HEK293 (cell line): ENCODE measurements at regions not wholly inside any gene's neighbourhood (a gene's known extent, or its start where the extent isn't known, plus 50 kb on each side); places are given as distances from the start of the nearest gene placed in this dataset.

Experiments
- CTCF ChIP-seq: fragments of 450-650 bp; formaldehyde crosslinking; IDR thresholded peaks from 2 replicates; pipeline ENCODE4 v1.5.1; 2016; ENCODE audit warnings: missing biosample characterization, missing genetic modification characterization
- YY1 ChIP-seq: fragments of 450-650 bp; formaldehyde crosslinking; IDR thresholded peaks from 2 replicates; pipeline ENCODE4 v1.5.1; 2018; ENCODE audit warnings: missing biosample characterization, missing genetic modification characterization
- ZBTB48 ChIP-seq: fragments of 450-650 bp; formaldehyde crosslinking; IDR thresholded peaks from 2 replicates; pipeline ENCODE4 v1.5.1; 2016; ENCODE audit warnings: missing biosample characterization, missing genetic modification characterization
- ZBTB7A ChIP-seq: fragments of 450-650 bp; formaldehyde crosslinking; IDR thresholded peaks from 2 replicates; pipeline ENCODE4 v1.5.1; 2016; ENCODE audit warnings: low read depth, missing biosample characterization, missing genetic modification characterization
- ZNF23 ChIP-seq: fragments of 450-650 bp; formaldehyde crosslinking; IDR thresholded peaks from 2 replicates; pipeline ENCODE4 v1.5.1; 2016; ENCODE audit warnings: missing biosample characterization, missing genetic modification characterization, borderline replicate concordance
- ZNF292 ChIP-seq: fragments of 450-650 bp; formaldehyde crosslinking; IDR thresholded peaks from 2 replicates; pipeline ENCODE4 v1.5.1; 2016; ENCODE audit warnings: low read depth, missing biosample characterization, missing genetic modification characterization, borderline replicate concordance
- ZNF362 ChIP-seq: fragments of 450-650 bp; formaldehyde crosslinking; IDR thresholded peaks from 2 replicates; pipeline ENCODE4 v1.5.1; 2016; ENCODE audit warnings: missing biosample characterization, missing genetic modification characterization
- ZNF561 ChIP-seq: fragments of 450-650 bp; IDR thresholded peaks from 2 replicates; pipeline ENCODE4 v1.5.1; 2018; ENCODE audit warnings: missing biosample characterization, missing genetic modification characterization, borderline replicate concordance
- ZNF629 ChIP-seq: fragments of 450-650 bp; formaldehyde crosslinking; IDR thresholded peaks from 2 replicates; pipeline ENCODE4 v1.5.1; 2017; ENCODE audit warnings: missing biosample characterization, missing genetic modification characterization
- TF ChIP-seq, protein P1 (sequence below): fragments of 450-650 bp; formaldehyde crosslinking; IDR thresholded peaks from 2 replicates; pipeline ENCODE4 v1.5.1; 2017; ENCODE audit warnings: missing biosample characterization, missing genetic modification characterization

- TF ChIP-seq CTCF (tag by site-specific recombination) (no peak), ZNF362 (tag by site-specific recombination) (no peak), ZNF561 (tag by site-specific recombination) (no peak), YY1 (no peak), ZBTB48 (no peak), ZNF292 (tag by site-specific recombination) (no peak), ZNF23 (tag by site-specific recombination) (no peak), ZNF629 (tag by site-specific recombination) (no peak), ZBTB7A (tag by site-specific recombination) (no peak)
- TF ChIP-seq, protein P1, sequence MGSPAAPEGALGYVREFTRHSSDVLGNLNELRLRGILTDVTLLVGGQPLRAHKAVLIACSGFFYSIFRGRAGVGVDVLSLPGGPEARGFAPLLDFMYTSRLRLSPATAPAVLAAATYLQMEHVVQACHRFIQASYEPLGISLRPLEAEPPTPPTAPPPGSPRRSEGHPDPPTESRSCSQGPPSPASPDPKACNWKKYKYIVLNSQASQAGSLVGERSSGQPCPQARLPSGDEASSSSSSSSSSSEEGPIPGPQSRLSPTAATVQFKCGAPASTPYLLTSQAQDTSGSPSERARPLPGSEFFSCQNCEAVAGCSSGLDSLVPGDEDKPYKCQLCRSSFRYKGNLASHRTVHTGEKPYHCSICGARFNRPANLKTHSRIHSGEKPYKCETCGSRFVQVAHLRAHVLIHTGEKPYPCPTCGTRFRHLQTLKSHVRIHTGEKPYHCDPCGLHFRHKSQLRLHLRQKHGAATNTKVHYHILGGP (tag by site-specific recombination): no peak
Measured at GRCh38 chr1:195941795-195942194, 666.4 kb downstream of the KCNT2 start.
